Uterus (tissue), 2 donors: ENCODE measurements at regions not wholly inside any gene's neighbourhood (a gene's known extent, or its start where the extent isn't known, plus 50 kb on each side); places are given as distances from the start of the nearest gene placed in this dataset.
"Not testable (repeated sequence)": the region's sequence is repeated elsewhere in the genome, so short reads cannot be mapped to it uniquely, and the experiment has no call there.

Experiments used
- CTCF ChIP-seq, 4 experiments: fragments of 200-600 bp in 2 of 4; fragments of 450-650 bp in 2 of 4; sonication (generic) in 2 of 4; IDR thresholded peaks; one replicate each; pipeline ENCODE4 v1.5.1; 2016 to 2019; ENCODE audit warnings: antibody characterized with exemption in 4 of 4, mild to moderate bottlenecking in 2 of 4, moderate library complexity in 1 of 4
- POLR2A ChIP-seq, 2 donors: fragments of 450-650 bp; IDR thresholded peaks; one replicate each; pipeline ENCODE4 v1.6.1; 2016; ENCODE audit warnings: antibody characterized with exemption in 2 of 2, mild to moderate bottlenecking in 1 of 2, moderate library complexity in 1 of 2

- not testable (repeated sequence) for TF ChIP-seq POLR2A, CTCF (IDR thresholded peaks at IDR 0.05)
Measured at GRCh38 chr6:125653752-125654151, 95.7 kb upstream of the HEY2 start.
